HEK293 (cell line): ENCODE measurements at regions not wholly inside any gene's neighbourhood (a gene's known extent, or its start where the extent isn't known, plus 50 kb on each side); places are given as distances from the start of the nearest gene placed in this dataset.

Experiments used
- CTCF ChIA-PET: fragments of 350-600 bp; formaldehyde crosslinking; extraction: SDS; loops from one replicate; lab custom pipeline; 2021; ENCODE audit warnings: antibody characterized with exemption; lab: Yijun Ruan, JAX
- POLR2A ChIA-PET: fragments of 300-600 bp; formaldehyde crosslinking; extraction: SDS; loops from one replicate; lab custom pipeline; 2020; ENCODE audit warnings: antibody characterized with exemption, inconsistent platforms; lab: Yijun Ruan, JAX
- H3K27ac ChIP-seq: fragments of 200-500 bp; sonication (Bioruptor generic); 2 replicates; pipeline ENCODE4 v1.5.1; 2014; ENCODE audit warnings: low read depth, low read length, control low read depth, inconsistent platforms; ENCODE audit errors: extremely low read depth
- H3K36me3 ChIP-seq, 2 experiments: fragments of 200-500 bp in 1 of 2; sonication (Bioruptor generic) in 1 of 2; 1 replicate in 1 of 2; 2 replicates in 1 of 2; pipeline ENCODE4 v1.5.1; 2014 to 2017; ENCODE audit warnings: inconsistent platforms in 2 of 2, low read length in 2 of 2; ENCODE audit not compliant: control insufficient read depth in 2 of 2, insufficient read depth in 1 of 2
- H3K4me1 ChIP-seq: fragments of 200-500 bp; sonication (Bioruptor generic); 2 replicates; pipeline ENCODE4 v1.5.1; 2014; ENCODE audit warnings: mild to moderate bottlenecking, low read length, inconsistent platforms; ENCODE audit not compliant: control insufficient read depth, insufficient read depth
- H3K4me3 ChIP-seq: 2 replicates; pipeline ENCODE4 v1.5.1; 2011; ENCODE audit warnings: low read depth, mild to moderate bottlenecking, control low read depth, low read length, moderate library complexity
- H3K9me3 ChIP-seq: fragments of 200-500 bp; sonication (Bioruptor generic); 2 replicates; pipeline ENCODE4 v1.5.1; 2014; ENCODE audit warnings: low read depth, low read length, inconsistent platforms; ENCODE audit not compliant: control insufficient read depth, insufficient read depth
- FEZF1 ChIP-seq: fragments of 450-650 bp; formaldehyde crosslinking; IDR thresholded peaks from 2 replicates; pipeline ENCODE4 v1.5.1; 2016; ENCODE audit warnings: missing biosample characterization, missing genetic modification characterization
- INSM2 ChIP-seq: fragments of 450-650 bp; formaldehyde crosslinking; IDR thresholded peaks from 2 replicates; pipeline ENCODE4 v1.5.1; 2016; ENCODE audit warnings: missing biosample characterization, missing genetic modification characterization
- KLF10 ChIP-seq: fragments of 450-650 bp; IDR thresholded peaks from 2 replicates; pipeline ENCODE4 v1.5.1; 2018; ENCODE audit warnings: missing biosample characterization, mild to moderate bottlenecking, missing genetic modification characterization
- KLF7 ChIP-seq: fragments of 450-650 bp; formaldehyde crosslinking; IDR thresholded peaks from 2 replicates; pipeline ENCODE4 v1.5.1; 2016; ENCODE audit warnings: missing biosample characterization, missing genetic modification characterization, borderline replicate concordance
- PRDM10 ChIP-seq: fragments of 450-650 bp; formaldehyde crosslinking; IDR thresholded peaks from 2 replicates; pipeline ENCODE4 v1.5.1; 2016; ENCODE audit warnings: missing biosample characterization, missing genetic modification characterization
- SCRT2 ChIP-seq: fragments of 450-650 bp; formaldehyde crosslinking; IDR thresholded peaks from 2 replicates; pipeline ENCODE4 v1.5.1; 2016; ENCODE audit warnings: missing biosample characterization, missing genetic modification characterization
- ZFP41 ChIP-seq: fragments of 450-650 bp; formaldehyde crosslinking; IDR thresholded peaks from 2 replicates; pipeline ENCODE4 v1.5.1; 2016; ENCODE audit warnings: missing biosample characterization, missing genetic modification characterization, borderline replicate concordance
- ZNF148 ChIP-seq: fragments of 450-650 bp; formaldehyde crosslinking; IDR thresholded peaks from 2 replicates; pipeline ENCODE4 v1.5.0; 2017; ENCODE audit warnings: missing biosample characterization, missing genetic modification characterization, borderline replicate concordance
- ZNF16 ChIP-seq: fragments of 450-650 bp; formaldehyde crosslinking; IDR thresholded peaks from 2 replicates; pipeline ENCODE4 v1.5.1; 2016; ENCODE audit warnings: low read depth, missing biosample characterization, missing genetic modification characterization
- ZNF174 ChIP-seq: fragments of 450-650 bp; formaldehyde crosslinking; IDR thresholded peaks from 2 replicates; pipeline ENCODE4 v1.5.0; 2017; ENCODE audit warnings: missing biosample characterization, mild to moderate bottlenecking, missing genetic modification characterization
- ZNF184 ChIP-seq: fragments of 450-650 bp; IDR thresholded peaks from 2 replicates; pipeline ENCODE4 v1.5.1; 2018; ENCODE audit warnings: missing biosample characterization, mild to moderate bottlenecking, missing genetic modification characterization
- ZNF394 ChIP-seq: fragments of 450-650 bp; formaldehyde crosslinking; IDR thresholded peaks from 2 replicates; pipeline ENCODE4 v1.5.1; 2016; ENCODE audit warnings: missing biosample characterization, missing genetic modification characterization, mild to moderate bottlenecking, moderate library complexity, borderline replicate concordance
- ZNF76 ChIP-seq: fragments of 450-650 bp; formaldehyde crosslinking; IDR thresholded peaks from 2 replicates; pipeline ENCODE4; 2016; ENCODE audit warnings: low read depth, missing biosample characterization, missing genetic modification characterization, borderline replicate concordance
- ZNF768 ChIP-seq: fragments of 450-650 bp; formaldehyde crosslinking; IDR thresholded peaks from 2 replicates; pipeline ENCODE4 v1.5.1; 2018; ENCODE audit warnings: missing biosample characterization, mild to moderate bottlenecking, missing genetic modification characterization
- TF ChIP-seq, protein P1 (sequence below): fragments of 450-650 bp; formaldehyde crosslinking; IDR thresholded peaks from 2 replicates; pipeline ENCODE4 v1.5.1; 2016; ENCODE audit warnings: missing biosample characterization, missing genetic modification characterization
- TF ChIP-seq, protein P2 (sequence below): fragments of 450-650 bp; formaldehyde crosslinking; IDR thresholded peaks from 2 replicates; pipeline ENCODE4; 2016; ENCODE audit warnings: missing biosample characterization, missing genetic modification characterization
- TF ChIP-seq, protein P3 (sequence below): fragments of 450-650 bp; formaldehyde crosslinking; IDR thresholded peaks from 2 replicates; pipeline ENCODE4 v1.5.1; 2017; ENCODE audit warnings: missing biosample characterization, missing genetic modification characterization
- TF ChIP-seq, protein P4 (sequence below): fragments of 450-650 bp; formaldehyde crosslinking; IDR thresholded peaks from 2 replicates; pipeline ENCODE4 v1.5.1; 2016; ENCODE audit warnings: missing biosample characterization, missing genetic modification characterization, low read depth

GRCh38 chr2:211237586-211238275, 681.3 kb downstream of the CPS1 start:
- no peaks in the 10 kb centered on the region for H3K36me3 ChIP-seq
- no peak overlapping the region for H3K27ac ChIP-seq
- no peak for TF ChIP-seq ZNF148 (tag by site-specific recombination)
- TF ChIP-seq KLF7 (tag by site-specific recombination): no peak
- TF ChIP-seq, protein P1, sequence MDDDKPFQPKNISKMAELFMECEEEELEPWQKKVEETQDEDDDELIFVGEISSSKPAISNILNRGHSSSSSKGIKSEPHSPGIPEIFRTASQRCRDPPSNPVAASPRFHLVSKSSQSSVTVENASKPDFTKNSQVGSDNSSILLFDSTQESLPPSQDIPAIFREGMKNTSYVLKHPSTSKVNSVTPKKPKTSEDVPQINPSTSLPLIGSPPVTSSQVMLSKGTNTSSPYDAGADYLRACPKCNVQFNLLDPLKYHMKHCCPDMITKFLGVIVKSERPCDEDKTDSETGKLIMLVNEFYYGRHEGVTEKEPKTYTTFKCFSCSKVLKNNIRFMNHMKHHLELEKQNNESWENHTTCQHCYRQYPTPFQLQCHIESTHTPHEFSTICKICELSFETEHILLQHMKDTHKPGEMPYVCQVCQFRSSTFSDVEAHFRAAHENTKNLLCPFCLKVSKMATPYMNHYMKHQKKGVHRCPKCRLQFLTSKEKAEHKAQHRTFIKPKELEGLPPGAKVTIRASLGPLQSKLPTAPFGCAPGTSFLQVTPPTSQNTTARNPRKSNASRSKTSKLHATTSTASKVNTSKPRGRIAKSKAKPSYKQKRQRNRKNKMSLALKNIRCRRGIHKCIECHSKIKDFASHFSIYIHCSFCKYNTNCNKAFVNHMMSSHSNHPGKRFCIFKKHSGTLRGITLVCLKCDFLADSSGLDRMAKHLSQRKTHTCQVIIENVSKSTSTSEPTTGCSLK (tag by site-specific recombination): no peak
- no peak for TF ChIP-seq ZNF174 (tag by site-specific recombination)
- no peak for TF ChIP-seq FEZF1 (tag by site-specific recombination)
- TF ChIP-seq, protein P2, sequence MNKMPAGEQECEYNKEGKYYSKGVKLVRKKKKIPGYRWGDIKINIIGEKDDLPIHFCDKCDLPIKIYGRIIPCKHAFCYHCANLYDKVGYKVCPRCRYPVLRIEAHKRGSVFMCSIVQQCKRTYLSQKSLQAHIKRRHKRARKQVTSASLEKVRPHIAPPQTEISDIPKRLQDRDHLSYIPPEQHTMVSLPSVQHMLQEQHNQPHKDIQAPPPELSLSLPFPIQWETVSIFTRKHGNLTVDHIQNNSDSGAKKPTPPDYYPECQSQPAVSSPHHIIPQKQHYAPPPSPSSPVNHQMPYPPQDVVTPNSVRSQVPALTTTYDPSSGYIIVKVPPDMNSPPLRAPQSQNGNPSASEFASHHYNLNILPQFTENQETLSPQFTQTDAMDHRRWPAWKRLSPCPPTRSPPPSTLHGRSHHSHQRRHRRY (tag by site-specific recombination): no peak
- no peak for TF ChIP-seq SCRT2 (tag by site-specific recombination)
- no peak for TF ChIP-seq ZNF394 (tag by site-specific recombination)
- TF ChIP-seq ZNF184 (tag by site-specific recombination): no peak
- TF ChIP-seq KLF10 (tag by site-specific recombination): no peak
- TF ChIP-seq INSM2 (tag by site-specific recombination): no peak
- no peak for TF ChIP-seq ZNF768 (tag by site-specific recombination)
- no peak for TF ChIP-seq ZNF16 (tag by site-specific recombination)
- H3K4me3 ChIP-seq: no peak overlapping the region
- H3K9me3 ChIP-seq: no peaks in the 10 kb centered on the region
- H3K4me1 ChIP-seq: no peaks in the 10 kb centered on the region
- POLR2A ChIA-PET: no interaction called here
- CTCF ChIA-PET: interaction anchor here (1.1 kb wide), 1 partner anchor 202 kb away, joined by 3 read pairs; no protein-coding TSS in a partner anchor

- ChIA-PET CTCF (no interaction called here), POLR2A (no interaction called here)
- Histone ChIP-seq H3K4me3 (no peak overlapping the region), H3K9me3 (no peaks in the 10 kb centered on the region), H3K36me3 (no peaks in the 10 kb centered on the region), H3K27ac (no peak overlapping the region), H3K4me1 (no peaks in the 10 kb centered on the region)
- TF ChIP-seq, protein P3, sequence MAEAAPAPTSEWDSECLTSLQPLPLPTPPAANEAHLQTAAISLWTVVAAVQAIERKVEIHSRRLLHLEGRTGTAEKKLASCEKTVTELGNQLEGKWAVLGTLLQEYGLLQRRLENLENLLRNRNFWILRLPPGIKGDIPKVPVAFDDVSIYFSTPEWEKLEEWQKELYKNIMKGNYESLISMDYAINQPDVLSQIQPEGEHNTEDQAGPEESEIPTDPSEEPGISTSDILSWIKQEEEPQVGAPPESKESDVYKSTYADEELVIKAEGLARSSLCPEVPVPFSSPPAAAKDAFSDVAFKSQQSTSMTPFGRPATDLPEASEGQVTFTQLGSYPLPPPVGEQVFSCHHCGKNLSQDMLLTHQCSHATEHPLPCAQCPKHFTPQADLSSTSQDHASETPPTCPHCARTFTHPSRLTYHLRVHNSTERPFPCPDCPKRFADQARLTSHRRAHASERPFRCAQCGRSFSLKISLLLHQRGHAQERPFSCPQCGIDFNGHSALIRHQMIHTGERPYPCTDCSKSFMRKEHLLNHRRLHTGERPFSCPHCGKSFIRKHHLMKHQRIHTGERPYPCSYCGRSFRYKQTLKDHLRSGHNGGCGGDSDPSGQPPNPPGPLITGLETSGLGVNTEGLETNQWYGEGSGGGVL (tag by site-specific recombination): no peak
- TF ChIP-seq ZFP41 (tag by site-specific recombination) (no peak), PRDM10 (no peak), ZNF76 (tag by site-specific recombination) (no peak)
- TF ChIP-seq, protein P4, sequence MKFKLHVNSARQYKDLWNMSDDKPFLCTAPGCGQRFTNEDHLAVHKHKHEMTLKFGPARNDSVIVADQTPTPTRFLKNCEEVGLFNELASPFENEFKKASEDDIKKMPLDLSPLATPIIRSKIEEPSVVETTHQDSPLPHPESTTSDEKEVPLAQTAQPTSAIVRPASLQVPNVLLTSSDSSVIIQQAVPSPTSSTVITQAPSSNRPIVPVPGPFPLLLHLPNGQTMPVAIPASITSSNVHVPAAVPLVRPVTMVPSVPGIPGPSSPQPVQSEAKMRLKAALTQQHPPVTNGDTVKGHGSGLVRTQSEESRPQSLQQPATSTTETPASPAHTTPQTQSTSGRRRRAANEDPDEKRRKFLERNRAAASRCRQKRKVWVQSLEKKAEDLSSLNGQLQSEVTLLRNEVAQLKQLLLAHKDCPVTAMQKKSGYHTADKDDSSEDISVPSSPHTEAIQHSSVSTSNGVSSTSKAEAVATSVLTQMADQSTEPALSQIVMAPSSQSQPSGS (tag by site-specific recombination): no peak
Measured at GRCh38 chr2:211241891-211242290, 685.5 kb downstream of the CPS1 start.
